Mucosa of descending colon (tissue), 3 donors: ENCODE measurements at regions not wholly inside any gene's neighbourhood (a gene's known extent, or its start where the extent isn't known, plus 50 kb on each side); places are given as distances from the start of the nearest gene placed in this dataset.
"Not testable (repeated sequence)": the region's sequence is repeated elsewhere in the genome, so short reads cannot be mapped to it uniquely, and the experiment has no call there.

Experiments
- ATAC-seq: fragments of 200-7000 bp; cut with Tn5 transposase; one replicate; pipeline ENCODE4 v1.9.1; 2020; ENCODE audit warnings: mild to moderate bottlenecking, moderate library complexity
- DNase-seq, 3 donors: peaks; one replicate each; pipeline ENCODE4 v3.0.0-alpha.2; 2020
- H3K36me3 ChIP-seq: fragments of 200-600 bp; one replicate; pipeline ENCODE4 v1.8.0; 2021; ENCODE audit warnings: low read depth, mild to moderate bottlenecking
- H3K4me1 ChIP-seq: fragments of 200-600 bp; one replicate; pipeline ENCODE4 v1.8.0; 2021; ENCODE audit warnings: low read depth, mild to moderate bottlenecking
- H3K4me3 ChIP-seq: fragments of 200-600 bp; one replicate; pipeline ENCODE4 v1.8.0; 2021; ENCODE audit warnings: mild to moderate bottlenecking
- H3K9me3 ChIP-seq: fragments of 200-600 bp; one replicate; pipeline ENCODE4 v1.8.0; 2021; ENCODE audit warnings: mild to moderate bottlenecking
- CTCF ChIP-seq: fragments of 200-600 bp; IDR thresholded peaks from one replicate; pipeline ENCODE4 v1.8.0; 2022; ENCODE audit warnings: antibody characterized with exemption, mild to moderate bottlenecking
- intact Hi-C, 2 donors: fragments of 100-400 bp; cut with DNase I in 1 of 2; cut with micrococcal nuclease in 1 of 2; formaldehyde crosslinking; loops; one replicate each; pipeline versions ENCODE4 v1.11.0 to v1.11.1; 2022; cut with DNase I, micrococcal nuclease
- donor health status: DM: no; HTN: no; CAD: no; lungs with moderate emphysema.
- donor health status: DM: no; HTN: no; CAD: no.
- donor health status: DM: no; HTN: yes; CAD: no.

- TF ChIP-seq CTCF: no peak
- DNase-seq: no peak
- intact Hi-C loops: no loop called here
- no peak for ATAC-seq
- Histone ChIP-seq H3K36me3 (no peaks in the 10 kb centered on the region), H3K9me3 (peaks cover 10% of the 10 kb centered on the region), H3K4me3 (no peak overlapping the region), H3K4me1 (no peaks in the 10 kb centered on the region)
Observed at GRCh38 chr16:51522902-51523301, 371.8 kb upstream of the SALL1 start.

- DNase-seq, H3K36me3 ChIP-seq, intact Hi-C loops, H3K4me1 ChIP-seq, ATAC-seq, H3K9me3 ChIP-seq, H3K4me3 ChIP-seq: not testable (repeated sequence)
Observed at GRCh38 chr16:51516960-51517359, 365.9 kb upstream of the SALL1 start.

- TF ChIP-seq CTCF: no peak
- intact Hi-C loops: no loop called here
- Histone ChIP-seq H3K9me3 (peaks cover 10% of the 10 kb centered on the region), H3K36me3 (no peaks in the 10 kb centered on the region), H3K4me1 (no peaks in the 10 kb centered on the region), H3K4me3 (no peak overlapping the region)
- DNase-seq (no peak), ATAC-seq (no peak)
Observed at GRCh38 chr16:51510416-51510815, 359.3 kb upstream of the SALL1 start.

GRCh38 chr16:51509336-51509735 is 358.3 kb upstream of the SALL1 start:
- intact Hi-C loops: no loop called here
- Histone ChIP-seq H3K9me3 (peaks cover 10% of the 10 kb centered on the region), H3K4me3 (no peak overlapping the region), H3K36me3 (no peaks in the 10 kb centered on the region), H3K4me1 (no peaks in the 10 kb centered on the region)
- no peak for TF ChIP-seq CTCF
- DNase-seq: no peak
- ATAC-seq: no peak

GRCh38 chr16:51508490-51509212 is 357.6 kb upstream of the SALL1 start:
- Histone ChIP-seq H3K36me3 (no peaks in the 10 kb centered on the region), H3K9me3 (peaks cover 10% of the 10 kb centered on the region), H3K4me3 (no peak overlapping the region), H3K4me1 (no peaks in the 10 kb centered on the region)
- intact Hi-C loops: no loop called here
- ATAC-seq (no peak), DNase-seq (peak in 1 of 3 donors; percentile 7)
- no peak for TF ChIP-seq CTCF

GRCh38 chr16:51507286-51507685 is 356.2 kb upstream of the SALL1 start:
- H3K36me3 ChIP-seq: no peaks in the 10 kb centered on the region
- intact Hi-C loops: no loop called here
- no peak for TF ChIP-seq CTCF
- ATAC-seq (no peak), DNase-seq (no peak)
- no peak overlapping the region for H3K4me3 ChIP-seq
- H3K4me1 ChIP-seq: no peaks in the 10 kb centered on the region
- peaks cover 10% of the 10 kb centered on the region for H3K9me3 ChIP-seq
